ENCODE measurements at regions not wholly inside any gene's neighbourhood (a gene's known extent, or its start where the extent isn't known, plus 50 kb on each side); places are given as distances from the start of the nearest gene placed in this dataset.

GRCh38 chr12:108078428-108078827 lies 50.7 kb upstream of the WSCD2 start:
- no peak for TF ChIP-seq REST (IDR thresholded peaks at IDR 0.05; ENCODE audit: insufficient replicate concordance, low read depth)
- no peak for TF ChIP-seq POLR2AphosphoS5 (IDR thresholded peaks at IDR 0.05; ENCODE audit: low read depth)
- no peak for TF ChIP-seq GABPA (IDR thresholded peaks at IDR 0.05; ENCODE audit: low read depth)
- TF ChIP-seq, protein P1, sequence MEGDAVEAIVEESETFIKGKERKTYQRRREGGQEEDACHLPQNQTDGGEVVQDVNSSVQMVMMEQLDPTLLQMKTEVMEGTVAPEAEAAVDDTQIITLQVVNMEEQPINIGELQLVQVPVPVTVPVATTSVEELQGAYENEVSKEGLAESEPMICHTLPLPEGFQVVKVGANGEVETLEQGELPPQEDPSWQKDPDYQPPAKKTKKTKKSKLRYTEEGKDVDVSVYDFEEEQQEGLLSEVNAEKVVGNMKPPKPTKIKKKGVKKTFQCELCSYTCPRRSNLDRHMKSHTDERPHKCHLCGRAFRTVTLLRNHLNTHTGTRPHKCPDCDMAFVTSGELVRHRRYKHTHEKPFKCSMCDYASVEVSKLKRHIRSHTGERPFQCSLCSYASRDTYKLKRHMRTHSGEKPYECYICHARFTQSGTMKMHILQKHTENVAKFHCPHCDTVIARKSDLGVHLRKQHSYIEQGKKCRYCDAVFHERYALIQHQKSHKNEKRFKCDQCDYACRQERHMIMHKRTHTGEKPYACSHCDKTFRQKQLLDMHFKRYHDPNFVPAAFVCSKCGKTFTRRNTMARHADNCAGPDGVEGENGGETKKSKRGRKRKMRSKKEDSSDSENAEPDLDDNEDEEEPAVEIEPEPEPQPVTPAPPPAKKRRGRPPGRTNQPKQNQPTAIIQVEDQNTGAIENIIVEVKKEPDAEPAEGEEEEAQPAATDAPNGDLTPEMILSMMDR (IDR thresholded peaks at IDR 0.05; ENCODE audit: insufficient read depth, low read length), result no peak
- TF ChIP-seq SPI1 (IDR thresholded peaks at IDR 0.05; ENCODE audit: borderline replicate concordance, low read depth), result no peak
- no peaks in the 10 kb centered on the region for H3K27me3 ChIP-seq (ENCODE audit: insufficient read depth, poor library complexity, severe bottlenecking)
- H3K4me3 ChIP-seq (replicated peaks; ENCODE audit: insufficient read depth, low read length), result no peak overlapping the region
- no peak for DNase-seq (ENCODE audit: low read depth in 1 of 2, low spot score in 1 of 2)
- no peak overlapping the region for H3K27ac ChIP-seq (replicated peaks)
